Keratinocyte (primary cell): ENCODE measurements at regions not wholly inside any gene's neighbourhood (a gene's known extent, or its start where the extent isn't known, plus 50 kb on each side); places are given as distances from the start of the nearest gene placed in this dataset.

Source experiments
- EZH2 ChIP-seq: IDR thresholded peaks from one replicate; pipeline ENCODE4 v1.6.1; 2012; ENCODE audit warnings: inconsistent platforms, mild to moderate bottlenecking, low read length, moderate library complexity
- TF ChIP-seq, protein P1 (sequence below), 3 experiments: IDR thresholded peaks in 1 of 3; conservative IDR thresholded peaks in 1 of 3; optimal IDR thresholded peaks in 1 of 3; 2 replicates in 2 of 3; 3 replicates in 1 of 3; pipeline versions ENCODE3 to v1.5.1; 2011; ENCODE audit warnings: low read length in 3 of 3, mild to moderate bottlenecking in 3 of 3, moderate library complexity in 2 of 3, control low read depth in 1 of 3, inconsistent platforms in 1 of 3; ENCODE audit not compliant: insufficient read depth in 2 of 3; ENCODE audit errors: extremely low read depth in 1 of 3

- TF ChIP-seq, protein P1, sequence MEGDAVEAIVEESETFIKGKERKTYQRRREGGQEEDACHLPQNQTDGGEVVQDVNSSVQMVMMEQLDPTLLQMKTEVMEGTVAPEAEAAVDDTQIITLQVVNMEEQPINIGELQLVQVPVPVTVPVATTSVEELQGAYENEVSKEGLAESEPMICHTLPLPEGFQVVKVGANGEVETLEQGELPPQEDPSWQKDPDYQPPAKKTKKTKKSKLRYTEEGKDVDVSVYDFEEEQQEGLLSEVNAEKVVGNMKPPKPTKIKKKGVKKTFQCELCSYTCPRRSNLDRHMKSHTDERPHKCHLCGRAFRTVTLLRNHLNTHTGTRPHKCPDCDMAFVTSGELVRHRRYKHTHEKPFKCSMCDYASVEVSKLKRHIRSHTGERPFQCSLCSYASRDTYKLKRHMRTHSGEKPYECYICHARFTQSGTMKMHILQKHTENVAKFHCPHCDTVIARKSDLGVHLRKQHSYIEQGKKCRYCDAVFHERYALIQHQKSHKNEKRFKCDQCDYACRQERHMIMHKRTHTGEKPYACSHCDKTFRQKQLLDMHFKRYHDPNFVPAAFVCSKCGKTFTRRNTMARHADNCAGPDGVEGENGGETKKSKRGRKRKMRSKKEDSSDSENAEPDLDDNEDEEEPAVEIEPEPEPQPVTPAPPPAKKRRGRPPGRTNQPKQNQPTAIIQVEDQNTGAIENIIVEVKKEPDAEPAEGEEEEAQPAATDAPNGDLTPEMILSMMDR (optimal IDR thresholded peaks at IDR 0.05 in 1 of 3, IDR thresholded peaks at IDR 0.05 in 1 of 3, conservative IDR thresholded peaks at IDR 0.05 in 1 of 3; ENCODE audit: extremely low read depth in 1 of 3, insufficient read depth in 2 of 3, low read length in 3 of 3), result no peak
- TF ChIP-seq EZH2, result no peak
These were observed 135.5 kb downstream of the TRAM1L1 start for GRCh38 chr4:116949856-116950255.
